HT-29 (cell line): ENCODE measurements at regions not wholly inside any gene's neighbourhood (a gene's known extent, or its start where the extent isn't known, plus 50 kb on each side); places are given as distances from the start of the nearest gene placed in this dataset.

Source experiments
- DNase-seq: peaks from one replicate; pipeline ENCODE4 v3.0.0-alpha.2; 2015; ENCODE audit warnings: low spot score

GRCh38 chr1:55634516-55634915 lies 419.4 kb upstream of the USP24 start:
- DNase-seq: no peak

GRCh38 chr1:55632906-55633305 lies 417.7 kb upstream of the USP24 start:
- DNase-seq: no peak

- no peak for DNase-seq
Observed at GRCh38 chr1:55632058-55632457, 416.9 kb upstream of the USP24 start.

GRCh38 chr1:55631509-55631908 lies 416.3 kb upstream of the USP24 start:
- no peak for DNase-seq

- no peak for DNase-seq
Observed at GRCh38 chr1:55626326-55626725, 411.2 kb upstream of the USP24 start.

GRCh38 chr1:55624766-55625165 lies 409.6 kb upstream of the USP24 start:
- DNase-seq: no peak

DNA sequence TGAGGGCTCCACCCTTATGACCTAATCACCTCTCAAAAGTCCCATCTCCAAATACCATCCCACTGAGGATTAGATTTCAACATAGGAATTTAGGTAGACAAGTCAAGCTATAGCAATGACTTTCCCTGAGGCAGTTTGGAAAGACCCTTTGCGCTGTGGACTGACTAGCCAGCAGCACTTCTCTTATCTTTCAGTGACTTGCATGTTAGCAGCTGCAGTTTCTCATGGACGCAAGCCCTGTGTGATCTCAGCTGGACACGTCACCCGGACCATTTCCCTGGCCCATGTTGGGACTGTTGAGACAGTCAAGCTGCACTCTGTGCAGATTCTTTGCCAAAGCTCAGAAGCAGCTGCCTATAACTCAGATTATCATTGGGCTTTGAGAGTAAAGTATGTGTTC lies 408.1 kb upstream of the USP24 start:
- no peak for DNase-seq

GRCh38 chr1:55622074-55622473 lies 406.9 kb upstream of the USP24 start:
- DNase-seq: no peak

DNA sequence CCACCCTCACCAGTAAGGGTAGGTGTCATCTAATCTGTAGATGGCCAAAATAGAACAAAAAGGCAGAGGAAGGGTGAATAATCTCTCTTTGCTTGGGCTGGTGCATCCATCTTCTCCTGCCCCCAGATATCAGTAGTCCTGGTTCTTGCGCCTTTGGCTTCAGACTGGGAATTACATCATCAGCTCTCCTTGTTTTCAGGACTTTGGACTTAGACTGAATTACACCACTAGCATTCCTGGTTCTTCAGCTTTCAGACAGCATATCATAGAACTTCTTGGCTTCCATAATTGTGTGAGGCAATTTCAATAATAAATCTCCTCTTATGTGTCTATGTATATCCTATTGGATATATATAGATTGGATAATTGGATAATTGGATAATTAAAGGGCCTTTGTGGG lies 403.0 kb upstream of the USP24 start:
- DNase-seq: no peak

- DNase-seq: no peak
Observed at GRCh38 chr1:55617288-55617982, 402.3 kb upstream of the USP24 start.

GRCh38 chr1:55612988-55613387 lies 397.8 kb upstream of the USP24 start:
- no peak for DNase-seq

DNA sequence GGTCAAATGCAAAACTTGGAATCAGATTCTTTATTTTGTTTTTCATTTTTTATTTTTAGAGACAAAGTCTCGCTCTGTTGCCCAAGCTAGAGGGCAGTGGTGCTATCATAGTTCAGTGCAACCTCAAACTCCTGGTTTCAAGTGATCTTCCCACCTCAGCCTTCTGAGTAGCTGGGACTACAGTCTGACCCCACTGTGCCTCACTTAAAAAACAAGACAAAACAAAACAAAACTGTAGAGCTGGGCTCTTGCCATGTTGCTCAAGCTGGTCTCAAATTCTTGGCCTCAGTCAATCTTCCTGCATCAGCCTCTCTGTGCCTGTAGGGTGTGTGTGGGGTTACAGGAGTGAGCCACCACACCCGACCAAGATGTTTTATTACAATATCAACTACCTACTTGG lies 396.0 kb upstream of the USP24 start:
- DNase-seq: no peak

DNA sequence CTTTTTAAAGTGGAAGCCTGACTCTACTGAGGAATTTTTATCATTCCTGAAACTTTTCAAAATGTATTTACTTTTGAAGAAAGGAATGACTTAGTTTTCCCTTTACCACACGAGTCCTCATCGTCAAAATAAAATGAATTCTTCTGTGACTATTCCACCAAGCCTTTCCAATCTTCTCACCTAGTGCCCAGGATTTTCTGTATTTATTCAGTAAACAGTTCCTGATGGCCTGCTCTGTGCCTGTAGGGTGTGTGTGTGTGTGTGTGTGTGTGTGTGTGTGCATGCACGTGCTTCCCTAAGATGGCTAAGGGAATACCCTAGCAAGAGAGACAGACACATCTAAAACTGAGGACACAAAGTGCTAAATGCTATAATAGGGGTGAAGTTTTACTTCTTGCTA lies 395.0 kb upstream of the USP24 start:
- no peak for DNase-seq

GRCh38 chr1:55609630-55610029 lies 394.5 kb upstream of the USP24 start:
- no peak for DNase-seq

DNA sequence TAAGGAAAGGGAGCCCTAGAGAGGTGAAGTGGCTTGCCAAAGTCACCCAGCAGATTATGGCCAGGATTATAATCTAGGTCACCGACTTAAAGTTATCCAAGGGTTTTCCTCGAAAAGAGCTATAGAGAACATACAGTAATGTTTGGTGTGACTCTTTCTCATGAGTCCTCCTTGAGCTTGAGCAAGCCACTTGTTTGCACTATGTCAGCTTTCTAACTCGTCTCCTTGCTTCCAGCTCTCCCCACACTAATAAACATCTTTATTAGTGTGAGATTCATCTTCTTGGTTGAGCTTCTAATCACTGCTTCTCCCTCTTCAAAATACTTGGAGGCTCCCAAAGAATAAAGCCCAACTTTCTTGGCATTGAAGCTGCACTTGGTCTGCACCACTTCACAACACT lies 390.0 kb upstream of the USP24 start:
- no peak for DNase-seq

DNA sequence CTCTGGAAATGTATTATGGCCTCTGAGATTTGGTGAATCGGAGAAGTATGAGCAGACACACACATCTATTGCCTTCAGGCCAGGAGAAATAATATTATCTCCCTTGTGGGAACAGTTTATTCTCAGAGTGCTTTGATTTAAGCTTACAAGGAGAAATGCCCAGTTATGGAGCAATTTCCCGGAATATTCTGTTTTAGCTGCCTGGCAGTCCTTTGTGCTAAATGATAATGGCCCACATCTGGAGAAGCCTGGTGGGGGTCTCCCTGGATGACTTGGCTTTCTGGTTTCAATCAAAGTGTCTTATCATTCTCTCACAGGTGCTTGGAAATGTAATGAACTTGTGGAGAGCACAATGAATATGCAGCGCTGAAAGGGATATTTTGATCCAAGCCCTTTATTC lies 389.6 kb upstream of the USP24 start:
- no peak for DNase-seq

DNA sequence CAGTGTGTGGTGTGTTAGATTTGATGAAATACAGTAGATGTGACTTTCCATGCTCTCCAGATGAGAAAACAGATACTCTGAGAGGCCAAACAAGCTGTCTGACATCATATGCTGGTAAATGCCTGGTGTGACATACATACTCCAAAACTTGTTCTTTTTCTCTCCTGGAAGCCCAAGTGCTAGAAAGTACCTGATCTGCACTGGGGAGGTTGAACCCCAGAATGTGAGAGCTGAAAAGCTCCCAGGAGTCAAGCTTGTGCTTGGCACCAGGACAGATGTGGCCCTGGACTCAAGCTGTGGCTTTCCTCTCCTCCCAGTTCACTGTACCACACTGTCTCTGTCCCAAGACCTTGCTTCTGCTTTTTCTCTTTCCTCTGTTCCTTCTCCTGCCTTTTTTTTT lies 389.0 kb upstream of the USP24 start:
- no peak for DNase-seq

GRCh38 chr1:55600242-55600641 lies 385.1 kb upstream of the USP24 start:
- DNase-seq: no peak

DNA sequence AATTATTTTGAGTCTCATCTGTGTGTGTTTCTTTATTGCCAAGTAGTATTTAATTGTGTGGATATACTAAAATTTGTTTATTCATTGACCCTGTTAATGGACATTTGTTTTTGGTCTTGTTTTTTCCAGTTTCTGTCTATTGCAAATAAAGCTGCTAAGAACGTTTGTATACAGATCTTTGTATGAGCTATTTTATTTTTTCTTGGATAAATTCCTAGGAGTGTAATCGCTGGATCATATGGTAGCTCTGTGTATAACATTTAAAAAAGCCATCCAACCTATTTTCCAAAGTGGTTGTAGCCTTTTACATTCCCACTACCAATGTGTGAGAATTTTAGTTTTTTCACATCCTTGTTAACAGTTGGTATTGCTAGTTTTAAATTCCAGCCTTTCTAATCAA lies 382.7 kb upstream of the USP24 start:
- no peak for DNase-seq

DNA sequence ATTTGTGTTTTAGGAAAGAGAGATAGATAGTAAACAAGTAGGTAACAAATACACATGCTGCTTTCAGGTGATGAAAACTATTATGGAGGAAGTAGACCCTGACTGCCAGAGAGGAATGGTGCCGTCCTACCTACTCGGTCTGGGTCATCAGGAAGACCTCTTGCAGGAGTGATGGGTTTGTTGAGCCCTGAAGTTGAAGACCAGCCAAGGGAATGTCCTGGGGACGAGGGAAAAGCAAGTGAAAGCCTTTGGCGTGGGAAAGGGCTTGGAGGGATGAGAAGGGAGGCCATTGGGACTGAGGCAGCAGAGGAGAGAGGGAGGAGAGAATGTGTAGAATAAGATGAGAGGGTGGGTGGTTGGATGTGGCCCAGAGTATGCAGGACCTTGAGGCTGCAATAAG lies 379.5 kb upstream of the USP24 start:
- no peak for DNase-seq

- no peak for DNase-seq
Observed at GRCh38 chr1:55593298-55593697, 378.1 kb upstream of the USP24 start.

DNA sequence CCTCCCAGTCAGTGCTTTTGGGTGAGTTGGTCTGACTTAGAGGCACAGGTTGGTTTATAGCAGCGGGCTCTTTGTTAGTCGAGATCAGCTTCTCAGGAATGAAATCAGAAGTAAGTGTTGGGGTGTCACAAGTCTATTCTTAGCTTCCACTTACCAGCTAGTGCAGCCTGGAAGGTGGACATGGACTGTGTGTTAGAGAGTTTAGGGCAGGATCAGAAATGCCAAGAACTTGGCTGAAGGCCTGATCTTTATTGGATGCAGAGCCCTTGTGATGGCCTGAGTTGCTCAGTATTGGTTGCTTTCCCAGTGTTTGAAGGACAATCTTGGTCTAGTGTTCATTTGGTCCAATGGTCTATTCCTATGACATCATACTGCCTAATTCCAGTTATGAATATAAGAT lies 377.0 kb upstream of the USP24 start:
- DNase-seq: no peak

DNA sequence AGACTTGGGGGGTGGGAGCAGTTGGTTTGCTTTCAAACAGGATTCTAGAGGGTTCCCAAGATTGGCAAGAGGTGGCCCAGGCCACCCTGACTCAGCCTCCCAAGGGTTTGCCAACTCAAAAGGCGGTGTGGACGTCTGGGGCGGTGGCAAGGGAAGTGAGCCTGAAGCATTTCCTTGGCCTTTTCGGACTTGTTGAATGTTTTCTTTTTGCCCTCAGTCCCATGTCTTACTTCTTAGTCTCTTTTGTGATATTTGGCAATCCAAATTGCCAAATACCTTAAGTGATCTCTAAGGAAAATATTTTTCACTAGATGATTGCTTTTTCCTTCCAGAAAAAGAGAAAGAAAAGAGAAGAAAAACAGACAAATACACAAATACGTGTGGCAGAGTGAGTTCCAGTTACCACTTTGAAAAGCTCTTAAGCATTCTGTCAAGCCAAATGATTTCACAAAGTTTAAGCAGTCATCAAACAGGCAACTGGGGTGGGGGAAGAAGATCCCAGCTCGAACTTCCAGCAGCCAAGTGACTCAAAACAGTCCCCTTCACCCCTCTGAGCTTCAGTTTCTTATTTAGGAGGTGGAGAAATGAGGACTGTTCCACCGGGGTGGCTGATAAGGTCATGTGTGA lies 374.6 kb upstream of the USP24 start:
- no peak for DNase-seq

- DNase-seq: no peak
Observed at GRCh38 chr1:55588309-55588708, 373.1 kb upstream of the USP24 start.
